Lower lobe of right lung (tissue), 2 donors: ENCODE measurements at regions not wholly inside any gene's neighbourhood (a gene's known extent, or its start where the extent isn't known, plus 50 kb on each side); places are given as distances from the start of the nearest gene placed in this dataset.
A peak's percentile ranks its signal among the peaks of the same experiment; 100 is the strongest.

Source experiments
- ATAC-seq, 2 donors: fragments of 200-7000 bp; cut with Tn5 transposase; one replicate each; pipeline ENCODE4 v1.9.1; 2020 to 2022; ENCODE audit warnings: mild to moderate bottlenecking in 2 of 2, moderate library complexity in 2 of 2
- DNase-seq: peaks from one replicate; pipeline ENCODE4 v3.0.0-alpha.2; 2020
- H3K27ac ChIP-seq: fragments of 200-600 bp; one replicate; pipeline ENCODE4 v1.8.0; 2022
- H3K27me3 ChIP-seq: fragments of 200-600 bp; one replicate; pipeline ENCODE4 v1.8.0; 2022; ENCODE audit warnings: low read depth
- H3K36me3 ChIP-seq: fragments of 200-600 bp; one replicate; pipeline ENCODE4 v1.8.0; 2022; ENCODE audit warnings: mild to moderate bottlenecking
- H3K4me1 ChIP-seq: fragments of 200-600 bp; one replicate; pipeline ENCODE4 v1.8.0; 2022
- H3K4me3 ChIP-seq: fragments of 200-600 bp; one replicate; pipeline ENCODE4 v1.8.0; 2022; ENCODE audit warnings: mild to moderate bottlenecking
- H3K9me3 ChIP-seq: fragments of 200-600 bp; one replicate; pipeline ENCODE4 v1.8.0; 2022
- intact Hi-C: fragments of 100-400 bp; cut with DNase I; formaldehyde crosslinking; loops from one replicate; pipeline ENCODE4 v1.11.0; 2022
- TF ChIP-seq, protein P1 (sequence below): fragments of 200-600 bp; IDR thresholded peaks from one replicate; pipeline ENCODE4 v1.8.0; 2022; ENCODE audit warnings: antibody characterized with exemption, mild to moderate bottlenecking
- donor health status: DM: no; HTN: yes; CAD: no; lungs with severe emphysema.

DNA sequence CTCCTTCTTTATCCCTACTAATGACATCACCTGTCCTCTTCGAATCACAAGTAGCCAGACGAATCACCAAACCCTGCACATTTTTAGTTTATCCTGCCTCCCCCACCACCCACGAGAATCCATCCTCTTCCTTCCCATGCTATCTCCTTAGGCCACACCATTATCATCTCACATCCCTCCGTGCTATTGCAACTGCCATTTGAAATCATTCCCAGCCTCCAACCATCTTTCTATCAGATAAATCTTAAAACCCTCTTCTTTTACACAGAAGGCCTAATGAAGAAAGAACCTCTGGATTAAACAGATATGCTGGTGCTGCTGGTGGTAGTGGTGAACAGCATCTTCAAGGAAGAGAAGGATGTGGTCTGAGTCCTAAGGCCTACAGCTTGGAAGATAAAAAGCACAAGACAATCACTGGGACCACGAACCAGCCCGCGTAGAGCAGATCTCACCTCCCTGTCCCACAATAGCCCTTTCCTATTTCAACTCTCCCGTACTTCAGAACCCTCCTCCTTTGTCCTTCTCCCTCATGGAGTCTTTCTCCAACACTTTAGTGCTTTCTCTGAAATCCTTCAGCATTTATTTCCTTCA lies 403.1 kb downstream of the SFMBT2 start:
- no peaks in the 10 kb centered on the region for H3K27me3 ChIP-seq
- ATAC-seq, result no peak
- DNase-seq, result no peak
- intact Hi-C loops, result no loop called here
- no peaks in the 10 kb centered on the region for H3K9me3 ChIP-seq
- H3K4me1 ChIP-seq, result no peaks in the 10 kb centered on the region
- no peak overlapping the region for H3K4me3 ChIP-seq
- TF ChIP-seq, protein P1, sequence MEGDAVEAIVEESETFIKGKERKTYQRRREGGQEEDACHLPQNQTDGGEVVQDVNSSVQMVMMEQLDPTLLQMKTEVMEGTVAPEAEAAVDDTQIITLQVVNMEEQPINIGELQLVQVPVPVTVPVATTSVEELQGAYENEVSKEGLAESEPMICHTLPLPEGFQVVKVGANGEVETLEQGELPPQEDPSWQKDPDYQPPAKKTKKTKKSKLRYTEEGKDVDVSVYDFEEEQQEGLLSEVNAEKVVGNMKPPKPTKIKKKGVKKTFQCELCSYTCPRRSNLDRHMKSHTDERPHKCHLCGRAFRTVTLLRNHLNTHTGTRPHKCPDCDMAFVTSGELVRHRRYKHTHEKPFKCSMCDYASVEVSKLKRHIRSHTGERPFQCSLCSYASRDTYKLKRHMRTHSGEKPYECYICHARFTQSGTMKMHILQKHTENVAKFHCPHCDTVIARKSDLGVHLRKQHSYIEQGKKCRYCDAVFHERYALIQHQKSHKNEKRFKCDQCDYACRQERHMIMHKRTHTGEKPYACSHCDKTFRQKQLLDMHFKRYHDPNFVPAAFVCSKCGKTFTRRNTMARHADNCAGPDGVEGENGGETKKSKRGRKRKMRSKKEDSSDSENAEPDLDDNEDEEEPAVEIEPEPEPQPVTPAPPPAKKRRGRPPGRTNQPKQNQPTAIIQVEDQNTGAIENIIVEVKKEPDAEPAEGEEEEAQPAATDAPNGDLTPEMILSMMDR, result no peak
- no peak overlapping the region for H3K27ac ChIP-seq
- H3K36me3 ChIP-seq, result no peaks in the 10 kb centered on the region

DNA sequence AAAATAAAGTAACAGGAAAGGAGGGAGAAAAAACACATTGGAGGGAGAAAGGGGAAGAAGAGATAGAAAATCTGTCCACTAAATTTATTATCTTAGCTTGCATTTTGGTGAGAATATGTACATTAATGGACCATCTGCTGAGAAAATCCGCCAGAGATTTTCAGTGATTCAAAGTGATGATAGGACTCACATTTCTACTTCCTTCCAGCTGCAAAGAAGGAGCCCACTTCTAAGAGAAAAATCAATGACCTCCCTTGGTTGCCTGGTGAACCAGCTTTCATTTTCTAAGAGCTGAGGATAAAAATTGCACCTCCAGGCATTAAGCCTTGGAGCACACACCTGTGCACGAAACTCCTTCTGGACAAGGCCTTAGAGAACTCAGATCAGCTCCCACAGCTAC lies 404.3 kb downstream of the SFMBT2 start:
- no peaks in the 10 kb centered on the region for H3K9me3 ChIP-seq
- TF ChIP-seq, protein P1, result no peak
- intact Hi-C loops, result no loop called here
- no peak overlapping the region for H3K27ac ChIP-seq
- DNase-seq, result no peak
- no peaks in the 10 kb centered on the region for H3K27me3 ChIP-seq
- H3K4me3 ChIP-seq, result no peak overlapping the region
- ATAC-seq, result no peak
- no peaks in the 10 kb centered on the region for H3K36me3 ChIP-seq
- H3K4me1 ChIP-seq, result no peaks in the 10 kb centered on the region

DNA sequence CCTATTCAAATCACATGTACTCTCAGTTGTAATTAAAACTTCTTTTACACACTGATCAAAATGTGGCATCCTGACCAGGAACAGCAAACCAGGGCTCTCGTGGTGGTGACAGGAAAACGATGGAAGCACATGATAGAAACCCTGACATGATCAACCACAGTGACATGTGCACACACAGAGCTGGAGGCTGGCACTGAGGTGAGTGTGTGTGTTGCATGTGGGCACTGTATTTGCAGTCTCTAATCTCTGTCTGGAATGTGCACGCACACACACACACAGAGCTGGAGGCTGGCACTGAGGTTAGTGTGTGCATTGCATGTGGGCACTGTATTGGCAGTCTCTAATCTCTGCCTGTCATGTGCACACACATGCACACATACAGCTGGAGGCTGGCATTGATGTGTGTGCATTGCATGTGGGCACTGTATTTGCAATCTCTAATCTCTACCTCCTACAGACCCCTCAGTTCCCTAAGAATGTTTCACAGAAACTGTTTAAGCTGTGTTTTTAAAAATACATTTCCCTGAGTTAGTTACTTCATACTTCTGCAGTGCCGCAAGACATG lies 406.9 kb downstream of the SFMBT2 start:
- peak in 1 of 2 donors; percentile 35 for ATAC-seq
- intact Hi-C loops, result no loop called here
- TF ChIP-seq, protein P1, result no peak
- Histone ChIP-seq H3K27me3 (no peaks in the 10 kb centered on the region), H3K36me3 (no peaks in the 10 kb centered on the region), H3K4me1 (no peaks in the 10 kb centered on the region), H3K27ac (no peak overlapping the region), H3K4me3 (no peak overlapping the region), H3K9me3 (no peaks in the 10 kb centered on the region)
- no peak for DNase-seq

DNA sequence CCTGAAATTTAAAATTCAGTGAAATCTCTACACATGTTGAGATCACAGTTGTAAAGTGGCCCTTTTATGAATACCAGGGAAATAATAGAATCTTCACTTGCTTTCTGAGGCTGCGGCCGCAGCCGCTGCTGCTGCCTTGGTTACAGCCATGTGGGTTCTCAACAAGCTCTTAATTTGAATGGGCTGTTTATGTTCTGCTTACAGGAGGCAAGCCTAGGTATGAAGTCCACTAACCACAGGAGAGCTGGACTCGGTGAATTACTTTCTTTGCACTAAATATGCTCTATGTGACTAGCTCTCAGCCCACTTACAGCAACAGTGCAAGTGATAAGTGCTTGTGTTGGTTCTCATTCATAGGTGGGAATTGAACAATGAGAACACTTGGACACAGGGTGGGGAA lies 410.8 kb downstream of the SFMBT2 start:
- Histone ChIP-seq H3K4me3 (no peak overlapping the region), H3K4me1 (no peaks in the 10 kb centered on the region), H3K36me3 (no peaks in the 10 kb centered on the region), H3K27ac (no peak overlapping the region), H3K9me3 (no peaks in the 10 kb centered on the region), H3K27me3 (no peaks in the 10 kb centered on the region)
- intact Hi-C loops, result no loop called here
- no peak for DNase-seq
- no peak for ATAC-seq
- TF ChIP-seq, protein P1, result no peak

GRCh38 chr10:6999232-6999925 lies 411.5 kb downstream of the SFMBT2 start:
- intact Hi-C loops, result no loop called here
- DNase-seq (no peak), ATAC-seq (no peak)
- Histone ChIP-seq H3K27me3 (no peaks in the 10 kb centered on the region), H3K36me3 (no peaks in the 10 kb centered on the region), H3K9me3 (no peaks in the 10 kb centered on the region), H3K27ac (no peak overlapping the region), H3K4me3 (no peak overlapping the region), H3K4me1 (no peaks in the 10 kb centered on the region)
- TF ChIP-seq, protein P1, result no peak
